ENCODE measurements at regions not wholly inside any gene's neighbourhood (a gene's known extent, or its start where the extent isn't known, plus 50 kb on each side); places are given as distances from the start of the nearest gene placed in this dataset.

- no peak for DNase-seq (ENCODE audit: low spot score)
- no peak for TF ChIP-seq CTCF (IDR thresholded peaks at IDR 0.05)
- ATAC-seq (ENCODE audit: low FRiP score) = no peak
These were observed 887.0 kb downstream of the KCNA4 start for GRCh38 chr11:29129844-29130243.

GRCh38 chr11:29127461-29127860 lies 889.4 kb downstream of the KCNA4 start:
- ATAC-seq (ENCODE audit: low FRiP score) = no peak
- TF ChIP-seq CTCF (IDR thresholded peaks at IDR 0.05) = no peak
- no peak for DNase-seq (ENCODE audit: low spot score)

DNA sequence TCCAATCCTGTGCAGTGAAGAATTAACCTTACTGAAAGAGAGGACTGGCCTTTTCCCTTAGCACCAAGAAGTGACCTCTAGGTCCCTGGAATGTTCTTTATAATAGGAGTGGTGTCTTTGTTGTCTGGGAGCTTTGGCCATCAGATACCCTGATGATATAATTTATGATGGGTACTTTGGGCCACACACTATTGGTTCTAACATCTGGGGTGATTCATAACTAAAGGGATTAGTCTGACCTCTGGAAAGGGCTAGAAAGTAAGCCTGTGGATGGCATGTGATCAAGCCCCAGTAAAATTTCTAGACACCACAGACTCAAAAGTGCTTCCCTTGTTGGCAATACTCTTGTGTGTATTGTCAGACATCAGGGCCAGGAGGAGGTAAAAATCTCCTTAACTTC lies 891.2 kb downstream of the KCNA4 start:
- TF ChIP-seq CTCF (IDR thresholded peaks at IDR 0.05) = no peak
- DNase-seq (ENCODE audit: low spot score) (no peak), ATAC-seq (ENCODE audit: low FRiP score) (no peak)

DNA sequence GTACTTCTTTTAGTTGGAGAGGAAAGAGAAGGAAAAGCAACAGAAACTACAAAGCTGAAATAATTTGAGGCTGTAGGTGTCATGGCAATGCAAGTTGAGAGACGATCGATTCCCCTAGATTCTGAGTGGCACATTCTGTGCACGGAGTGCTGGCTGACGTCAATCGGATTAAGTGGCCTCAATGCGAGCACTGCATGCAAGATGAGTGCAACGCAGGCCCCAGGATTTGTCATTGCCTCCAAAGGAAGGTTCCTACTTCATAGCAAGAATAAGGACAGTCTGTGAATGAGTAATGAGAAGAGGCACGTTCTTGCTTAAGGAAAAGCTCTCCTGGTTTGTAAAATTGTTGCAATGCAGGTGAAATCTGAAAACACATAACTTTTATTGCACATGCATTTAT lies 892.4 kb downstream of the KCNA4 start:
- TF ChIP-seq CTCF (IDR thresholded peaks at IDR 0.05) = no peak
- no peak for DNase-seq (ENCODE audit: low spot score)
- no peak for ATAC-seq (ENCODE audit: low FRiP score)

GRCh38 chr11:29119707-29120618 lies 896.9 kb downstream of the KCNA4 start:
- no peak for TF ChIP-seq CTCF (IDR thresholded peaks at IDR 0.05)
- peak; percentile 23 for ATAC-seq (ENCODE audit: low FRiP score)
- DNase-seq (ENCODE audit: low spot score) = no peak

- no peak for DNase-seq (ENCODE audit: low spot score)
- TF ChIP-seq CTCF (IDR thresholded peaks at IDR 0.05) = no peak
- no peak for ATAC-seq (ENCODE audit: low FRiP score)
These were observed 897.7 kb downstream of the KCNA4 start for GRCh38 chr11:29119116-29119515.

DNA sequence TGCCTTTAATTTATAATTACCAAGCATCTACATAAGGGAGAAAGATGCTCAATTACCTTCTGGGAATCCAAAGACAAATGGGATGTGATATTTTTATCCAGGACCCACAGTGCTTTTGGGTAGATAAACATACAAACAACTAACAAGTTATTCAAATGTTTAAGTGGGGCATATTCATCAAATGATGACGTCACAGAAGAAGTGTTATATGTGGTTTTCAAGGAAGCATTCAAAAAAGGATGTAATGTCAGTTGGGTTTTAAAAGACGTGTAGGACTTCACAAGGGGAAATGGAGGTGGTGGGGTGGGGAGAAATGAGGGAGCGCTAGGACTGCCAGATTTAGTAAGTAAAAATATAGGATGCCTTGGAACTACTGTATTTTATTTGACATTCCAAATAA lies 915.9 kb downstream of the KCNA4 start:
- no peak for TF ChIP-seq CTCF (IDR thresholded peaks at IDR 0.05)
- no peak for ATAC-seq (ENCODE audit: low FRiP score)
- DNase-seq (ENCODE audit: low spot score) = no peak

All from omental fat pad (tissue), 3 donors.